ENCODE measurements at regions not wholly inside any gene's neighbourhood (a gene's known extent, or its start where the extent isn't known, plus 50 kb on each side); places are given as distances from the start of the nearest gene placed in this dataset.
A peak's percentile ranks its signal among the peaks of the same experiment; 100 is the strongest.
"Not testable (repeated sequence)": the region's sequence is repeated elsewhere in the genome, so short reads cannot be mapped to it uniquely, and the experiment has no call there.

GRCh38 chr5:17129093-17129849, 88.2 kb upstream of the BASP1 start:
- DNase-seq, result no peak

- not testable (repeated sequence) for DNase-seq
Measured at GRCh38 chr5:17130302-17130701, 87.1 kb upstream of the BASP1 start.

GRCh38 chr5:17132444-17133083, 84.9 kb upstream of the BASP1 start:
- peak; percentile 33 for DNase-seq

GRCh38 chr5:17135050-17135449, 82.4 kb upstream of the BASP1 start:
- no peak for DNase-seq

GRCh38 chr5:17143335-17143734, 74.1 kb upstream of the BASP1 start:
- no peak for DNase-seq

GRCh38 chr5:17146280-17146841, 71.1 kb upstream of the BASP1 start:
- DNase-seq, result no peak

- DNase-seq, result no peak
Measured at GRCh38 chr5:17147170-17147569, 70.3 kb upstream of the BASP1 start.

- DNase-seq, result no peak
Measured at GRCh38 chr5:17147617-17148016, 69.8 kb upstream of the BASP1 start.

- no peak for DNase-seq
Measured at GRCh38 chr5:17148481-17148880, 69.0 kb upstream of the BASP1 start.

GRCh38 chr5:17149786-17150185, 67.6 kb upstream of the BASP1 start:
- DNase-seq, result no peak

- DNase-seq, result no peak
Measured at GRCh38 chr5:17150531-17150930, 66.9 kb upstream of the BASP1 start.

- DNase-seq, result no peak
Measured at GRCh38 chr5:17151686-17152085, 65.7 kb upstream of the BASP1 start.

GRCh38 chr5:17154211-17154996, 63.0 kb upstream of the BASP1 start:
- no peak for DNase-seq

GRCh38 chr5:17156463-17156862, 61.0 kb upstream of the BASP1 start:
- no peak for DNase-seq

GRCh38 chr5:17157294-17157693, 60.1 kb upstream of the BASP1 start:
- DNase-seq, result no peak

GRCh38 chr5:17157916-17158529, 59.4 kb upstream of the BASP1 start:
- no peak for DNase-seq

GRCh38 chr5:17160756-17161040, 56.7 kb upstream of the BASP1 start:
- DNase-seq, result no peak

- DNase-seq, result no peak
Measured at GRCh38 chr5:17161662-17162061, 55.8 kb upstream of the BASP1 start.

GRCh38 chr5:17163221-17163620, 54.2 kb upstream of the BASP1 start:
- DNase-seq, result no peak

- DNase-seq, result no peak
Measured at GRCh38 chr5:17167171-17167891, 50.1 kb upstream of the BASP1 start.
